ENCODE measurements at regions not wholly inside any gene's neighbourhood (a gene's known extent, or its start where the extent isn't known, plus 50 kb on each side); places are given as distances from the start of the nearest gene placed in this dataset.

DNA sequence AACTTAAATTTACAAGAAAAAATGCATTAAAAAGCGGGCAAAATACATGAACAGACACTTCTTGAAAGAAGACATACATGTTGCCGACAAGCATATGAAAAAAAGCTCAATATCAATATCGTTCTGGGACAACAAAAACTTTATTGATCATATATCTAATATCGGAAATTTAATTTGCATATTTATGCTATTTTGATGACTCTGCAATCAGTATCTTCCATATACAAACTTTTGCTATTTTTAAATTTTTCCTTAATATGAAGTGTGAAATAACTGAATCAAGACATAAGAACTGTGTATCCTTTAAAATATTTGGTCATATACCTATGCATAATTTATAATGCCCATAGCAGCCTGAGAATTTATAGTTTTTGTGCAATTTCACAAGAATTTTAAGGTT is 224.6 kb downstream of the ALX1 start:
- no peak for TF ChIP-seq POLR2A (IDR thresholded peaks at IDR 0.05)
- TF ChIP-seq, protein P1, sequence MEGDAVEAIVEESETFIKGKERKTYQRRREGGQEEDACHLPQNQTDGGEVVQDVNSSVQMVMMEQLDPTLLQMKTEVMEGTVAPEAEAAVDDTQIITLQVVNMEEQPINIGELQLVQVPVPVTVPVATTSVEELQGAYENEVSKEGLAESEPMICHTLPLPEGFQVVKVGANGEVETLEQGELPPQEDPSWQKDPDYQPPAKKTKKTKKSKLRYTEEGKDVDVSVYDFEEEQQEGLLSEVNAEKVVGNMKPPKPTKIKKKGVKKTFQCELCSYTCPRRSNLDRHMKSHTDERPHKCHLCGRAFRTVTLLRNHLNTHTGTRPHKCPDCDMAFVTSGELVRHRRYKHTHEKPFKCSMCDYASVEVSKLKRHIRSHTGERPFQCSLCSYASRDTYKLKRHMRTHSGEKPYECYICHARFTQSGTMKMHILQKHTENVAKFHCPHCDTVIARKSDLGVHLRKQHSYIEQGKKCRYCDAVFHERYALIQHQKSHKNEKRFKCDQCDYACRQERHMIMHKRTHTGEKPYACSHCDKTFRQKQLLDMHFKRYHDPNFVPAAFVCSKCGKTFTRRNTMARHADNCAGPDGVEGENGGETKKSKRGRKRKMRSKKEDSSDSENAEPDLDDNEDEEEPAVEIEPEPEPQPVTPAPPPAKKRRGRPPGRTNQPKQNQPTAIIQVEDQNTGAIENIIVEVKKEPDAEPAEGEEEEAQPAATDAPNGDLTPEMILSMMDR (IDR thresholded peaks at IDR 0.05) = no peak

All from lower leg skin (tissue), 3 donors.